ENCODE measurements at regions not wholly inside any gene's neighbourhood (a gene's known extent, or its start where the extent isn't known, plus 50 kb on each side); places are given as distances from the start of the nearest gene placed in this dataset.

GRCh38 chr2:106614511-106615291 lies 127.5 kb downstream of the CD8B2 start:
- no peak overlapping the region for H2BK20ac ChIP-seq (ENCODE audit: low read depth, low read length)
- no TSS peak for BruUV-seq (replicated peaks)
- no peak overlapping the region for H3K23ac ChIP-seq (ENCODE audit: low read depth, low read length)
- TF ChIP-seq MXI1 (IDR thresholded peaks at IDR 0.05; ENCODE audit: borderline replicate concordance, low read depth, low read length) (no peak), CHD1 (IDR thresholded peaks at IDR 0.05; ENCODE audit: low read depth, low read length) (no peak), MAFK (IDR thresholded peaks at IDR 0.05; ENCODE audit: low read depth, low read length) (no peak), USF2 (IDR thresholded peaks at IDR 0.05; ENCODE audit: low read depth, low read length) (no peak), BHLHE40 (IDR thresholded peaks at IDR 0.05; ENCODE audit: low read depth, low read length) (no peak), SMC3 (IDR thresholded peaks at IDR 0.05; ENCODE audit: low read depth, low read length) (no peak)
- no peak overlapping the region for H3K4ac ChIP-seq (ENCODE audit: low read depth, low read length)
- H3K4me2 ChIP-seq (ENCODE audit: low read depth, low read length), result no peak overlapping the region
- no peak overlapping the region for H3K14ac ChIP-seq (replicated peaks; ENCODE audit: low read depth, low read length)
- no peak overlapping the region for H3K4me3 ChIP-seq (ENCODE audit: insufficient read depth, low read depth, low read length)
- H3K27ac ChIP-seq (ENCODE audit: insufficient read depth, low read length), result no peak overlapping the region
- POLR2A ChIA-PET (ENCODE audit: unreplicated experiment), result no interaction called here
- H2AK5ac ChIP-seq (ENCODE audit: low read depth, low read length), result no peak overlapping the region
- no peak overlapping the region for H4K5ac ChIP-seq (ENCODE audit: low read depth, low read length)
- no peak for DNase-seq
- in situ Hi-C loops (cut with MboI; ENCODE audit: low sequenced_read_pairs) (no loop called here), intact Hi-C loops (cut with micrococcal nuclease) (no loop called here), dilution Hi-C loops (cut with HindIII; ENCODE audit: low sequenced_read_pairs, unreplicated experiment) (no loop called here)
- CTCF ChIA-PET, result no interaction called here
- no peak overlapping the region for H2BK120ac ChIP-seq (ENCODE audit: low read depth, low read length)
- H4K20me1 ChIP-seq (ENCODE audit: insufficient read depth, low read length), result no peaks in the 10 kb centered on the region
- no peak overlapping the region for H2BK5ac ChIP-seq (ENCODE audit: low read depth, low read length, poor library complexity, severe bottlenecking)
- H2AFZ ChIP-seq (replicated peaks; ENCODE audit: low read length, poor library complexity), result no peak overlapping the region
- no peaks in the 10 kb centered on the region for H3K9me1 ChIP-seq (ENCODE audit: insufficient read depth, low read length)
- no peak overlapping the region for H4K91ac ChIP-seq (ENCODE audit: insufficient read depth, low read depth, low read length)
- H3K79me1 ChIP-seq (ENCODE audit: low read depth in 1 of 2, low read length in 2 of 2), result no peaks in the 10 kb centered on the region
- no peak overlapping the region for H3K9ac ChIP-seq (ENCODE audit: low read depth, low read length)
- H3K56ac ChIP-seq (ENCODE audit: extremely low read depth, insufficient read depth, low read length), result no peak overlapping the region
- ATAC-seq (ENCODE audit: low read depth), result no peak
- no peak overlapping the region for H4K8ac ChIP-seq (ENCODE audit: low read depth in 2 of 2, low read length in 2 of 2)
- no peaks in the 10 kb centered on the region for H3K4me1 ChIP-seq (ENCODE audit: control insufficient read depth, insufficient read depth, low read length)
- H3K27me3 ChIP-seq (ENCODE audit: control insufficient read depth, insufficient read depth, low read length), result no peaks in the 10 kb centered on the region
- WGBS, 2 experiments (ENCODE audit: extremely low coverage in 2 of 2, insufficient read length in 1 of 2), result no CpG with 5 or more reads among the region's 5 CpGs
- H3K36me3 ChIP-seq (ENCODE audit: control insufficient read depth, insufficient read depth, low read length), result no peaks in the 10 kb centered on the region
- H2AK9ac ChIP-seq (replicated peaks; ENCODE audit: low read depth, low read length, poor library complexity), result no peak overlapping the region
- no peak overlapping the region for H3K18ac ChIP-seq (ENCODE audit: low read depth, low read length)
- no peaks in the 10 kb centered on the region for H3K9me3 ChIP-seq (ENCODE audit: control insufficient read depth, insufficient read depth, low read length)
- H2BK15ac ChIP-seq (ENCODE audit: low read depth, low read length), result no peak overlapping the region

All from IMR-90 (cell line).